MCF 10A (cell line): ENCODE measurements at regions not wholly inside any gene's neighbourhood (a gene's known extent, or its start where the extent isn't known, plus 50 kb on each side); places are given as distances from the start of the nearest gene placed in this dataset.

Experiments used
- BruUV-seq: library from RNA; stranded (reverse); fragments of 400-500 nt; replicated peaks from 2 replicates; lab custom pipeline; 2021; lab: Mats Ljungman, UMichigan
- CTCF ChIA-PET: fragments of 300-600 bp; sonication (Branson Sonifier 250); formaldehyde crosslinking; extraction: SDS; loops from one replicate; lab custom pipeline; 2021; ENCODE audit warnings: antibody characterized with exemption, inconsistent platforms; lab: Yijun Ruan, JAX
- POLR2A ChIA-PET: fragments of 300-600, 350-650 bp; sonication (Branson Sonifier 250); formaldehyde crosslinking; extraction: SDS; loops from one replicate; lab custom pipeline; 2020; ENCODE audit warnings: antibody characterized with exemption, inconsistent platforms; lab: Yijun Ruan, JAX
- DNase-seq: peaks from one replicate; pipeline ENCODE4 v3.0.0-alpha.2; 2018; ENCODE audit not compliant: unreplicated experiment
- H3K27ac Mint-ChIP-seq: one replicate; pipeline ENCODE4 v1.8.0; 2022; ENCODE audit warnings: mild to moderate bottlenecking, low read depth, mixed read lengths; ENCODE audit not compliant: unreplicated experiment
- H3K27me3 Mint-ChIP-seq: one replicate; pipeline ENCODE4 v1.8.0; 2022; ENCODE audit warnings: mixed read lengths; ENCODE audit not compliant: insufficient read depth, unreplicated experiment
- H3K36me3 Mint-ChIP-seq: one replicate; pipeline ENCODE4 v1.8.0; 2022; ENCODE audit warnings: mild to moderate bottlenecking, moderate library complexity, mixed read lengths; ENCODE audit not compliant: insufficient read depth, unreplicated experiment
- H3K4me1 Mint-ChIP-seq: one replicate; pipeline ENCODE4 v1.8.0; 2022; ENCODE audit warnings: mixed read lengths; ENCODE audit not compliant: insufficient read depth, unreplicated experiment
- H3K4me3 Mint-ChIP-seq: one replicate; pipeline ENCODE4 v1.8.0; 2022; ENCODE audit warnings: mild to moderate bottlenecking, moderate library complexity, mixed read lengths; ENCODE audit not compliant: unreplicated experiment
- H3K9me3 Mint-ChIP-seq: one replicate; pipeline ENCODE4 v1.8.0; 2022; ENCODE audit warnings: mixed read lengths; ENCODE audit not compliant: unreplicated experiment
- intact Hi-C: fragments of 100-400 bp; cut with micrococcal nuclease; formaldehyde crosslinking; loops from 2 replicates; pipeline ENCODE4 v1.14.1; 2022
- TF ChIP-seq, protein P1 (sequence below): fragments of 200-600 bp; IDR thresholded peaks from one replicate; pipeline ENCODE4 v1.8.0; 2022; ENCODE audit warnings: antibody characterized with exemption, mild to moderate bottlenecking; ENCODE audit not compliant: unreplicated experiment

- Mint-ChIP-seq H3K36me3 (no peaks in the 10 kb centered on the region), H3K27me3 (no peaks in the 10 kb centered on the region), H3K9me3 (peaks cover 7% of the 10 kb centered on the region), H3K27ac (no peak overlapping the region), H3K4me3 (no peak overlapping the region), H3K4me1 (no peaks in the 10 kb centered on the region)
- TF ChIP-seq, protein P1, sequence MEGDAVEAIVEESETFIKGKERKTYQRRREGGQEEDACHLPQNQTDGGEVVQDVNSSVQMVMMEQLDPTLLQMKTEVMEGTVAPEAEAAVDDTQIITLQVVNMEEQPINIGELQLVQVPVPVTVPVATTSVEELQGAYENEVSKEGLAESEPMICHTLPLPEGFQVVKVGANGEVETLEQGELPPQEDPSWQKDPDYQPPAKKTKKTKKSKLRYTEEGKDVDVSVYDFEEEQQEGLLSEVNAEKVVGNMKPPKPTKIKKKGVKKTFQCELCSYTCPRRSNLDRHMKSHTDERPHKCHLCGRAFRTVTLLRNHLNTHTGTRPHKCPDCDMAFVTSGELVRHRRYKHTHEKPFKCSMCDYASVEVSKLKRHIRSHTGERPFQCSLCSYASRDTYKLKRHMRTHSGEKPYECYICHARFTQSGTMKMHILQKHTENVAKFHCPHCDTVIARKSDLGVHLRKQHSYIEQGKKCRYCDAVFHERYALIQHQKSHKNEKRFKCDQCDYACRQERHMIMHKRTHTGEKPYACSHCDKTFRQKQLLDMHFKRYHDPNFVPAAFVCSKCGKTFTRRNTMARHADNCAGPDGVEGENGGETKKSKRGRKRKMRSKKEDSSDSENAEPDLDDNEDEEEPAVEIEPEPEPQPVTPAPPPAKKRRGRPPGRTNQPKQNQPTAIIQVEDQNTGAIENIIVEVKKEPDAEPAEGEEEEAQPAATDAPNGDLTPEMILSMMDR: no peak
- no TSS peak for BruUV-seq
- ChIA-PET POLR2A (no interaction called here), CTCF (interaction anchor here (0.6 kb wide), 3 partner anchors 122 to 419 kb away, joined by 3 to 4 read pairs (median 3); no protein-coding TSS in a partner anchor)
- intact Hi-C loops: loop anchor here (10.0 kb wide), 1 partner anchor 48 kb away; no protein-coding TSS in a partner anchor
- no peak for DNase-seq
Measured at GRCh38 chr10:29112827-29113615, 175.8 kb upstream of the LYZL1 start.

- H3K9me3 Mint-ChIP-seq: peaks cover 8% of the 10 kb centered on the region
- ChIA-PET CTCF (no interaction called here), POLR2A (no interaction called here)
- no TSS peak for BruUV-seq
- TF ChIP-seq, protein P1: no peak
- H3K36me3 Mint-ChIP-seq: no peaks in the 10 kb centered on the region
- H3K4me3 Mint-ChIP-seq: no peak overlapping the region
- no peaks in the 10 kb centered on the region for H3K4me1 Mint-ChIP-seq
- DNase-seq: no peak
- H3K27ac Mint-ChIP-seq: no peak overlapping the region
- H3K27me3 Mint-ChIP-seq: no peaks in the 10 kb centered on the region
- intact Hi-C loops: loop anchor here (10.0 kb wide), 1 partner anchor 49 kb away; no protein-coding TSS in a partner anchor
Measured at GRCh38 chr10:29113616-29113945, 175.3 kb upstream of the LYZL1 start.

GRCh38 chr10:29114141-29114540 lies 174.7 kb upstream of the LYZL1 start:
- Mint-ChIP-seq H3K27ac (no peak overlapping the region), H3K4me1 (no peaks in the 10 kb centered on the region), H3K27me3 (no peaks in the 10 kb centered on the region), H3K36me3 (no peaks in the 10 kb centered on the region), H3K4me3 (no peak overlapping the region), H3K9me3 (peaks cover 8% of the 10 kb centered on the region)
- TF ChIP-seq, protein P1: no peak
- CTCF ChIA-PET: no interaction called here
- BruUV-seq: no TSS peak
- intact Hi-C loops: loop anchor here (10.0 kb wide), 1 partner anchor 49 kb away; no protein-coding TSS in a partner anchor
- no peak for DNase-seq
- POLR2A ChIA-PET: no interaction called here

- no peak overlapping the region for H3K27ac Mint-ChIP-seq
- H3K4me3 Mint-ChIP-seq: no peak overlapping the region
- TF ChIP-seq, protein P1: no peak
- DNase-seq: no peak
- peaks cover 8% of the 10 kb centered on the region for H3K9me3 Mint-ChIP-seq
- BruUV-seq: no TSS peak
- H3K27me3 Mint-ChIP-seq: no peaks in the 10 kb centered on the region
- ChIA-PET POLR2A (interaction anchor here (0.7 kb wide), 1 partner anchor 72 kb away, joined by 3 read pairs; no protein-coding TSS in a partner anchor), CTCF (interaction anchor here (0.7 to 1.0 kb wide), 2 partner anchors 53 to 454 kb away, joined by 3 to 4 read pairs; no protein-coding TSS in a partner anchor)
- intact Hi-C loops: loop anchor here (10.0 kb wide), 1 partner anchor 53 kb away; no protein-coding TSS in a partner anchor
- peaks cover 8% of the 10 kb centered on the region for H3K4me1 Mint-ChIP-seq
- H3K36me3 Mint-ChIP-seq: no peaks in the 10 kb centered on the region
Measured at GRCh38 chr10:29117781-29118180, 171.1 kb upstream of the LYZL1 start.
